GM21367 (cell line): ENCODE measurements at regions not wholly inside any gene's neighbourhood (a gene's known extent, or its start where the extent isn't known, plus 50 kb on each side); places are given as distances from the start of the nearest gene placed in this dataset.

Experiments
- ATAC-seq: cut with Tn5 transposase; IDR thresholded peaks from one replicate; pipeline ENCODE4 v1.9.1; 2021; ENCODE audit not compliant: unreplicated experiment

- no peak for ATAC-seq
Observed at GRCh38 chr10:78547905-78548304, 514.2 kb downstream of the RPS24 start.

DNA sequence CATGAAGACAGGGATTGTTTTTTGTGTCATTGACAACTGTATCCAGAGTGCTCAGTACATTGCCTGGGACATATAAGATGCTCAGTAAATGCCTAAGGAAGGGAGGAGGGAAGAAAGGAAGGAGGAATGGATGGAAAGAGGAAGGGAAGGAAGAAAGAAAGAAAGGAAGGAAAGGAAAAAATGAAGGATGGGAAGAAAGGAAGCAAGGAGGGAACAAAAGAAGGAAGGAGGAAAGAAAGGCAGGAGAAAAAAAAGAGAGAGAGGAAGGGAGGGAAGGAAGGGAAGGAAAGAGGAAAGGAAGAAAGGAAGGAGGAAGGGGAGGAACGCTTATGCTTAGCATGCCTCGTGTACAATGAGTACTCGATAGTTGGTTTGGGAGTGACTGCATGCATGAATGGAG, 514.7 kb downstream of the RPS24 start:
- ATAC-seq = no peak

- ATAC-seq = no peak
Observed at GRCh38 chr10:78549140-78549935, 515.7 kb downstream of the RPS24 start.

GRCh38 chr10:78550090-78550489, 516.4 kb downstream of the RPS24 start:
- no peak for ATAC-seq

DNA sequence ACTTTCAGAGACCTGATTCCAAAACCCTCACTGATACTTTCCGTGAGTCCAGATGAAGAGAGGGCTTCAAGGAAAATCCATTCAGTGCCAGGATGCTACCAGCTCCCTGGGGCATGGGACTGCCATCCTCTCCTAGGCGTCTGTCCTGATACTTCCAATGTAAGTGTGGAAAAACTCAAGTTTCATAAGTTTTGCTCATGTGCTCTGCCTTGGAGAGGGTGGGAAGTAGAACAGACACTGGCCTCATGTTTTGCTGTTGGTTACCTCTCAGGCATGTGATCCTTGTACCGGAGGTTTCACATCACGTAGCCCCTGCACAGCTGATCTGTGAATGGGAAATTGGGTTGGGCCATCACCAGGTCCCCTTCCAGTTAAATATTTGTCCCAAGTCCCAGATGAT, 517.1 kb downstream of the RPS24 start:
- no peak for ATAC-seq

- ATAC-seq = no peak
Observed at GRCh38 chr10:78551184-78552005, 517.4 kb upstream of the ZMIZ1 start.

GRCh38 chr10:78552261-78552811, 516.4 kb upstream of the ZMIZ1 start:
- no peak for ATAC-seq

DNA sequence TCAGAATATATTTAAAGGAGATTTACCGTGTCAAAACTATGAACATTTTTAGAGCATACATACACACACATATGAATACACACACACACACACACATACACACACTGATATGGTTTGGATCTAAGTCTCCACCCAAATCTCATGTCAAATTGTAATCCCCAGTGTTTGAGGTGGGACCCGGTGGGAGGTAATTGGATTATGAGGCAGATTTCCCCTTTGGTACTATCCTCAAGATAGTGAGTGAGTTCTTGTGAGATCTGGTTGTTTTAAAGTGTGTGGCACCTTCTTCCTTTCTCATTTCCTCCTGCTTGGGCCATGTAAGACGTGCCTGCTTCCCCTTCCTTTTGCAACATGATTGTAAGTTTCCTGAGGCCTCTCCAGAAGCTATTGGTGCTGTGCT, 515.0 kb upstream of the ZMIZ1 start:
- ATAC-seq = no peak

DNA sequence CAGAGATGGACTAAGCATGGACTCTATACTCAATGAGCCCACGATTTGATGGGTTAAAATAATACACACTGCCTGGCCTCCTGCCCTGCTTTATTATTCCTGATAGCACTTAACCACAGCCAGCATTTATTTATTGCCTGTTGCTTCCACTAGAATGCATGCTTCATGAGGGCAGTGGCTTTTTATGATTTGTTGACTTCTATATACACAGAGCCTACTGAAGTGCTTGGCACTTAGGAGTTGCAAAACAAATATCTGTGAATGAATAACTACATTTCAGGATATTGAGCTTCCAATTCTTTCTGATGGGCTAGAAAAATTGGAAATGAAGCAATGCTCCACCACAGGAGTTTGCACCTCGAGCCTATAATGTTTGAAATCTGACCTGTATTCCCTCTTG, 513.6 kb upstream of the ZMIZ1 start:
- no peak for ATAC-seq

- ATAC-seq = no peak
Observed at GRCh38 chr10:78556705-78557432, 511.9 kb upstream of the ZMIZ1 start.

DNA sequence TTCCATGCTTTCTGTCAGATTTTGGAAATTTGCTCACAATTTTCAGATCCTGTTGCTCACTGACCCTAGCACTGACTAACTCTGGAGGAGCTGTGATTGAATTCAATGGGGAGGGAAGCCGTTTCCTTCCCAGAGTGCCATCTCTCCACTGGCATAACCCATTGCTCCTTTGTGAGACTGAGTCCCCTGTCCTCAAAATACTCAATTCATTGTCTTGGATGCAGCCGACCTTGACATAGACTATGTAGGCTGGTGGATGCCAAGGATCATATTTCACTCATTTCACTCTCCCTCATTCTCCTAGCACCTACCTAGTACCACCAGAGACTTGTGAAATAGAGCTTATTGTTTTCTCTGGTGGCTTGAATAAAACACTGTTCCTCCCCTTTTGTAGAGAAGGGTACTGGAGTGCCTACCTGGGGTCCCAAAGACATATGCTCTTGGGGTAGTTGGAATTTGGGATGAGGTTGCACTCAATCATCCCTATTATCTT, 511.3 kb upstream of the ZMIZ1 start:
- ATAC-seq = no peak

DNA sequence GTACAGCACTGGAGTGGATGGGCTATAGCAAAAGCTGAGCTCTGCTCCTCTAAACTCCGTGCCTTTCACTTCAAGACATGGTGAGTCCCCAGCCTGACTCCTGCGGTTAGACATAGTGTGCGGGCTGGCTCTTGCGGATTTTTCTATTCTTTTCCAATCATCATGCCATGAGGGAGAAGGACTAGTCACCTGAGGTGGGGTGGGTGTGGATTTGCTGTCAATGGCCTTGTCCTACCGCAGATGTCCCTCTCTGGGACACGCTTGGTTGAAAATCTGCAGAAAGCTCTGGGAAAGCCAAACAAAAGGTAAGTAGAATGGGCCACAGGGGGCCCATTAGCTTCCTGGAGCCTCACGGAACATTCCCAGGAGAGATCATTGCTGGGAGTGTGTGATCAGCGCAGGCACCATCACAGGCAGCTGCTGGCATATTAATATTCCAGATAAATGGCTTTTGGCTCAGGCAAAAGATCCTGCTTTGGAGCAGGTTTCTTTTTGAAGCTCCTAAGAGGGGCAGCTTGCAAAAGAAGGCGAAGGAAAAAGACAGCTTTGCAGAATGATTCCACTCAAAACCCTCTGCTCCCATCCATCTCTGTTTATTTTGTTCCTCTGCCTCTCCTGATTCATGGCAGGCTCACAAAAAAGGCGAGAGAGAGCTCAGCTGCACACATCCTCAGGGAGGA, 509.0 kb upstream of the ZMIZ1 start:
- ATAC-seq = no peak

- ATAC-seq = no peak
Observed at GRCh38 chr10:78560341-78560688, 508.5 kb upstream of the ZMIZ1 start.

DNA sequence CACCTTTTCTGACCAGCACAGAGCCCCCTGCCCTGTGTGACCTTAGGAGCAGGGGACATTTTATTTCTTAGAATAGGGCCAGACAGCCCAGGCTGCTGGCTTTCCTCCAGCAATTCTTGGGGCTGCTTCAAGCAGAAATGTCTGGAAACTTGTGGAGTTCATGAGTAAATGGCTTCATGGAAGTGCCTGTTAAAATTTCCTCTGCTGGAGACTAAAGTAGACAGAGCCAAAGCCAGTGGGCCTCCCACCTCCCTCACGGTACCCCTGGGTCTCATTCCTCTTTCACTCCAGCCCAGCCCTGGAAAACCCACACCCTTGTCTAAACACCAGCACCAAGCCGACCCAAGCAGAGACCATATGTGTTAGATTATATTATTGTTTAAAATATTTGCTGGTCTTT, 505.5 kb upstream of the ZMIZ1 start:
- ATAC-seq = no peak

GRCh38 chr10:78565841-78566240, 502.9 kb upstream of the ZMIZ1 start:
- no peak for ATAC-seq

DNA sequence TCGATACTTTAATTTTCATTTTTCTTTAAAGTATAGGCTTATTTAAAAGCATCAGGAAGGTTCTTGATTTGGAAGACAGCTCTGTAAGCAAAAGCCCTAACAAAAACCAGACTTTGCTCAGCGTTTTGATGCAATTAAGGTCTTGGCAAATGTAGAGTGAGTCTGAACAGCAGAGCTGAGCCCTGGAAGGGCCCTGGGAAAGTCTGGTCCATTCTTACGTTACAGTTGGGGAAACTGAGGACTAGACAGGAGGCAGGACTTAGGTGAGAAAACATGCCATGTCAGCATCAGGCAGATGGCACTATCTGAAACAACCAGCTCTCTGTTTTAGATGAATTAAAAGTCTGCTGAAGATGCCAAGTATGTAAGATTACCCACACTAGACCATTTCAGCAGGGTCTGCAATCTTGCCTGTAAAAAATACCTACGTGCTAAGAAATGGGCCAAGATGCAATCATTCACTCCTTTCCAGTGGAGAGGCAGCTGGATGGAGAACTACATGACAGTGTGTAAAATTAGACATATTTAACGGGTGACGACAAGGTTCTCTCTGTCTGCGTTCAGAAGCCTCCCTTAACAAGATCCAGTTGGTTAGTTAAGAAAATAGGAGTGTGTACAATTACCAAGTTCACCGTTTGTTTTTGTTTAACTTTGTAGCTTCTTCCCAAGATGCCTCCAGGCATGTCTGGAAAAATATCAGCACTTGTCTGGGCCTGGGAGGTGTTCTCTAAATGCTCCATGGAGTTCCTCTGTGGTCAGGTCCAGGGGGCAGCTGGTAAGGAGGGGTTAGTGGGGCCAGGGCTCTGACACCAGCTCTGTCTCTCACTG, 502.3 kb upstream of the ZMIZ1 start:
- ATAC-seq = no peak

DNA sequence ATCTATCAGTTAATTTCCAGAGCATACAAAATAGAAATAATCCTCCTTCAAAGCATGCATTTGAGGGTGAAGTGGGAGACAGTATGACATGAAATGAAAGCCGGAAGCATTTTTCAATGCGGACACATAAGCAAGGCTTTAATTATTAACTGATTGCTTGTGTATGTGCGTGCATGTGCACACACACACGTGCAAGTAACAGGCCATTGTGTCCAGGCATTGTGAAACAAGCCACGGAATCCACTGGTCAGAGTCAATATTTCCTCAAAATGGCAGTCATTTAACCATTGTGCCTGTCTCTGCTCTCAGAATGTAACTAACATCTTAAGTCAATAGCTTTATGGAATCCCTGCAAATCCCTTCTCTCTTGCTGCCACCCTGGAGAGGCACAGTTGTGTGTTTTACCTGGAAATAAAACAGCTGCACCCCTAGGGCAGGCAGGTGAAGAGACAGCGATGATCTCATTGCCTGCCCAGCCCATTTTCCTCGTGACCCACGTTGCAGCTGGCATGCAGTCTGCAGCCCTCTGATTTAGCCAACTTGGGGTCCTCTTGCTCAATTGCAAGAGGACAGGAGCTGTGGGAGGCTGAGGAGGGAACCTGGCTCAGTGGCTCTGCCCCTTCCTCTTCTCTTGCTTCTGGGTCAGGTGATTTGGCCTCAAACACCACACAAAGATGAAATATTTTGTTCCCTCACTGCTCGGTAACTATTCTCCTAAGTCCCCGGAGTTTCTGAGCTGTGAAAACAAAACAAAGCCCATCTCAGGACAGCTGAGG, 500.9 kb upstream of the ZMIZ1 start:
- no peak for ATAC-seq

DNA sequence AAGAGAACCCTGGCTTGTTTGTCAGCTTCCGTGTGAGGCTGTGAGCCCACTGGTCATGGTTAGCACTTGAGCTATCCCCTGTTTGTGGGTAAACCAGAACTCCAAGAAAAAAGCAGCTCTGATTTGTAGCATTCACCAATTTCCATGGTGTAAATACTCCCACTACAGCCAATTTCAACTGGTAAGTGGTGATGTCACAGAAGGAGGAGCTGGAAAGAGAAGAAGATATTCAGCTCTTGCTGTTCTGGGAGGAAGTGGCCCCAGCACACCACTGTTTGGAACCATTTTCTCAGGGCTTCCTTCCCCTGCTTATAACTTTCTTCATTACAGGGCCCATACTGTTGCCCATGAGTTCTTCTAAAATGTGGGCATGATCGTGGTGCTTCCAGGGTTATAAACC, 500.1 kb upstream of the ZMIZ1 start:
- ATAC-seq = no peak

DNA sequence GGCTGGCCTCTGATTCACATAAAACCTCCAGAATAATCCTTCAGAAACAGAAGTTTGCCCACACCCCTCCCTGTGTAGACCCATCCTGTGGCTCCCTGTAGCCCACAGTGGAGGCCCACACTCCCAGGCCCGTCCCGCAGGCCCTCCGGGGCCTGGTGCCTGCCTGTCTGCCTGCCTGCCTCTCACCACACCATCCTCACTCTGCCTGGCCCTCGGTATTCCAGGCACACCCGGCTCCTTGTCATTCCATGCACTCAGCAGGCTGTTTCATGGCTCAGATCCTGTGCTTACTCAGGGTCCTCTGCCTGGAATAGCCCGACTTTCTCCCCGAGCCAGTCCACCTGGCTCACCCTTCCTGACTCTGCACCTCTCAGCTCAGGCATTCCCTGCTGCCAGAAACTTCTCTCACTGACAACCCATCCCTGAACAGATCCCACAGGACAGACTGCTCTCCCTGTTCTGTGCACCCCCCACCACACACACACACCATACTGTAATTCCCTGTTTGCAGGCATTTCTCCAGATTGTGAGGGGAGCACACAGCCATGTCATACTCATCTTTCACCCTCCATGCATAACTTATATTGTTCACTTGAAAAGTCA, 498.0 kb upstream of the ZMIZ1 start:
- ATAC-seq = no peak
